ENCODE measurements at regions not wholly inside any gene's neighbourhood (a gene's known extent, or its start where the extent isn't known, plus 50 kb on each side); places are given as distances from the start of the nearest gene placed in this dataset.

DNA sequence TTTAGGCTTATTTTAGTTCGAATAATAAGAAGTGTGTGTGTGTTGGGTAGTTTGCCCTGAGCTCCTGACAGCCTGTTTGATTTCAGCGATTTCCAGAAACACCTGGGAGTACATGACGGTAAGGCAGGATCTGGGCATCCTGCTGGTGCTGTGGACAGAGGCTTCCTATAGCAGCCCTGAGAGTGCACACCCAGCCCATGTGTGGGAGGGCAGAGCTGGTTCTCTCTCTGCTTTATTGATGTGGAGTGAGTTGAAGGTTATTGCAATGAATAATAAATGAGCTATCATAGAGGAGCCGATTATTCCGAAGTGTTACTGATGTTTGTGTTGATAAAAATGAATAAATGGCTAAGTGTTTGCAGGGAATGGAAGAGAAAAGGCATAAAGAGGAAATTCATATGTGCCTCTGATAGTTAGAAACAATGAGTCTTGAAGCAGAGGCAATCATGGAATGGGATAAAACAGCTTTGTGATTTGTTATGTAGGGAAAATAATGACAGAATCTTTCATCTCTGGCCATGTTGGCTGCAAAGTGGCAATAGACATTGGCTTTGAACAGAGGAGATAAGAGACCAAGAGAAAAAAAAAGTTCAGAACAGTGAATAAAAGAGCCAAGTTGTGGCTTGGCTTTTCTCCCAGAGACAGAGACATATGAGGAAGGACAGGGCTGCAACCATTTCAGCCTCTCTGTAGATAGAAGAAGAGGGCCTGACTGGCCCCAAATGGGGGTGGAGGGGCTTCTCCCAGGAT lies 166.2 kb upstream of the CHD6 start:
- peaks cover 33% of the 10 kb centered on the region for H3K27me3 ChIP-seq (ENCODE audit: low read depth)
- no peak for TF ChIP-seq CTCF (IDR thresholded peaks at IDR 0.05; ENCODE audit: borderline replicate concordance)
- intact Hi-C loops (cut with micrococcal nuclease), result no loop called here

DNA sequence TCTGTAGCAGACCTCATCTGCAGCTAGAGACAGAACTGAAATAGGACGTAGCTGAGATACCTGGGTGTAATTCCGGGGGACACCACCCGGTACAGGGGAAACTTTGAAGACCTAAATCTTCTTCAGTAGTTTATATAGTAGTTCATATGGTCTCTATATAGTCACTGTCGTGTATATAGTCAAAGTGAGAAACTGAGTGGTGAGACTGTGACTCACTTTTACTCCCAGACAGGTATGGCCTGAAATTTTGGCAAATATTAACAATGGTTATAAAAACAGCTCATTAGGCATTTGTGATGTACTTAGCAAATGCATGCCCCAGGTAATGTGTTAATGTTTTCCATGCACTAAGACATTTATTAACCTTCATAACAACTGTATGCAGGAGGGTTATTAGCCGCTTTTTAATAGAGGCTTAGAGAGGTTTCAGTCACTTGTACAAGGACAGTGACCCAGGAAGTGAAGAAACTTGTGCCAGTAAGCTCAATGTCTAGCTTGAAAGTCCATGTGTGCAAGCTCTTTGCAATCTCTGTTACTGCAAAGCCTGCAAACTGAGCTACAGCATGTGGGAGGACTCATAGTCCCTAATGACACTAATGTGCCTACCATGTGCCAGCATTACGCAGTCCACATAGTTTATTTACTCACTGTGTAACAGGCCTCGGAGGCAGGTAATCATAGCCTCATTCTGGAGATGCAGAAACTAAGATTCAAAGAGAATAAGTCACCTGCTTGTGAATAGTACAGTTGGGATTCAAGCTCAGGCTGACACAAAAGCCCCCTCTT lies 165.4 kb upstream of the CHD6 start:
- intact Hi-C loops (cut with micrococcal nuclease), result no loop called here
- H3K27ac ChIP-seq (replicated peaks), result no peak overlapping the region
- TF ChIP-seq CTCF (IDR thresholded peaks at IDR 0.05; ENCODE audit: borderline replicate concordance), result no peak

More for the DNA sequence above, 166.2 kb upstream of the CHD6 start:
- DNase-seq, result no peak
- H3K36me3 ChIP-seq, result no peaks in the 10 kb centered on the region
- no peak overlapping the region for H3K4me3 ChIP-seq
- no peaks in the 10 kb centered on the region for H3K4me1 ChIP-seq
- H3K27ac ChIP-seq (replicated peaks), result no peak overlapping the region
- H3K9me3 ChIP-seq (replicated peaks), result peaks cover 13% of the 10 kb centered on the region

GRCh38 chr20:41782730-41783406 lies 164.7 kb upstream of the CHD6 start:
- no peak for TF ChIP-seq CTCF (IDR thresholded peaks at IDR 0.05; ENCODE audit: borderline replicate concordance)
- H3K4me1 ChIP-seq, result no peaks in the 10 kb centered on the region
- H3K36me3 ChIP-seq, result no peaks in the 10 kb centered on the region
- no peak overlapping the region for H3K4me3 ChIP-seq
- H3K9me3 ChIP-seq (replicated peaks), result peaks cover 4% of the 10 kb centered on the region
- no peak overlapping the region for H3K27ac ChIP-seq (replicated peaks)
- no peak for DNase-seq
- H3K27me3 ChIP-seq (ENCODE audit: low read depth), result peaks cover 29% of the 10 kb centered on the region
- intact Hi-C loops (cut with micrococcal nuclease), result no loop called here

More for the DNA sequence above, 165.4 kb upstream of the CHD6 start:
- Histone ChIP-seq H3K9me3 (replicated peaks) (peaks cover 11% of the 10 kb centered on the region), H3K4me1 (no peaks in the 10 kb centered on the region), H3K4me3 (no peak overlapping the region), H3K36me3 (no peaks in the 10 kb centered on the region), H3K27me3 (ENCODE audit: low read depth) (peaks cover 31% of the 10 kb centered on the region)
- no peak for DNase-seq

- Histone ChIP-seq H3K9me3 (replicated peaks) (peaks cover 4% of the 10 kb centered on the region), H3K27me3 (ENCODE audit: low read depth) (peaks cover 31% of the 10 kb centered on the region), H3K36me3 (no peaks in the 10 kb centered on the region), H3K27ac (replicated peaks) (no peak overlapping the region), H3K4me1 (no peaks in the 10 kb centered on the region), H3K4me3 (no peak overlapping the region)
- DNase-seq, result no peak
- TF ChIP-seq CTCF (IDR thresholded peaks at IDR 0.05; ENCODE audit: borderline replicate concordance), result no peak
- intact Hi-C loops (cut with micrococcal nuclease), result no loop called here
These were observed 164.1 kb upstream of the CHD6 start for GRCh38 chr20:41782255-41782654.

DNA sequence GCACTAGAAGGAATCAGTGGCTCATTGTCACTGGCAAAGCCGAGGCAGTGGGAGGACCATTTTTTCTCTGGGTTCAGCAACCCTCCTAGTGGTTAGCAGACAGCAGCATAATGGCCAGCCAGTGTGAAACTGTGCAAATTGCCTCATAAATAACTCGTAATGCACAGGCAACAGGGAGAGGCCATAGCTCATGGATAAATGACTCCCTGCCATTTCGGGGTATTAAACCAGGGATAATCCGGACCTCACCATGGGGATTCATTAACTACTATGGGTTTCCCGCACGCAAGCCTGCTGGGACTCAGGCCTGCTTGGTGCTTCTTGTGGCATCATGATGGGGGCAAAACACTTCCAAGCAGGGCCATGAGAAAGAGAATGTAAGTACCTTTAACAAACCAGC lies 158.2 kb upstream of the CHD6 start:
- no peak overlapping the region for H3K4me3 ChIP-seq
- no peak for TF ChIP-seq CTCF (IDR thresholded peaks at IDR 0.05; ENCODE audit: borderline replicate concordance)
- H3K27me3 ChIP-seq (ENCODE audit: low read depth), result peaks cover 74% of the 10 kb centered on the region
- H3K36me3 ChIP-seq, result no peaks in the 10 kb centered on the region
- H3K4me1 ChIP-seq, result no peaks in the 10 kb centered on the region
- intact Hi-C loops (cut with micrococcal nuclease), result no loop called here
- H3K9me3 ChIP-seq (replicated peaks), result no peaks in the 10 kb centered on the region
- no peak for DNase-seq
- H3K27ac ChIP-seq (replicated peaks), result no peak overlapping the region
